SU-DHL-6 (cell line): ENCODE measurements at regions not wholly inside any gene's neighbourhood (a gene's known extent, or its start where the extent isn't known, plus 50 kb on each side); places are given as distances from the start of the nearest gene placed in this dataset.

Experiments
- EZH2phosphoT487 ChIP-seq: fragments of 200-600 bp; sonication (generic), shearing (Covaris generic); conservative IDR thresholded peaks from 2 replicates; pipeline ENCODE4 v1.6.1; 2018; ENCODE audit warnings: mild to moderate bottlenecking, antibody characterized with exemption, low read length, moderate library complexity, mixed read lengths
- TF ChIP-seq, protein P1 (sequence below): fragments of 200-600 bp; sonication (generic); IDR thresholded peaks from one replicate; pipeline ENCODE4 v1.5.1; 2017; ENCODE audit warnings: antibody characterized with exemption, mild to moderate bottlenecking, low read length, moderate library complexity; ENCODE audit not compliant: insufficient read depth, poor library complexity, severe bottlenecking

- TF ChIP-seq, protein P1, sequence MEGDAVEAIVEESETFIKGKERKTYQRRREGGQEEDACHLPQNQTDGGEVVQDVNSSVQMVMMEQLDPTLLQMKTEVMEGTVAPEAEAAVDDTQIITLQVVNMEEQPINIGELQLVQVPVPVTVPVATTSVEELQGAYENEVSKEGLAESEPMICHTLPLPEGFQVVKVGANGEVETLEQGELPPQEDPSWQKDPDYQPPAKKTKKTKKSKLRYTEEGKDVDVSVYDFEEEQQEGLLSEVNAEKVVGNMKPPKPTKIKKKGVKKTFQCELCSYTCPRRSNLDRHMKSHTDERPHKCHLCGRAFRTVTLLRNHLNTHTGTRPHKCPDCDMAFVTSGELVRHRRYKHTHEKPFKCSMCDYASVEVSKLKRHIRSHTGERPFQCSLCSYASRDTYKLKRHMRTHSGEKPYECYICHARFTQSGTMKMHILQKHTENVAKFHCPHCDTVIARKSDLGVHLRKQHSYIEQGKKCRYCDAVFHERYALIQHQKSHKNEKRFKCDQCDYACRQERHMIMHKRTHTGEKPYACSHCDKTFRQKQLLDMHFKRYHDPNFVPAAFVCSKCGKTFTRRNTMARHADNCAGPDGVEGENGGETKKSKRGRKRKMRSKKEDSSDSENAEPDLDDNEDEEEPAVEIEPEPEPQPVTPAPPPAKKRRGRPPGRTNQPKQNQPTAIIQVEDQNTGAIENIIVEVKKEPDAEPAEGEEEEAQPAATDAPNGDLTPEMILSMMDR = no peak
- no peak for TF ChIP-seq EZH2phosphoT487
Observed at GRCh38 chr13:97534540-97534939, 100.6 kb downstream of the RAP2A start.
